Hematopoietic multipotent progenitor cell treated with erythropoietin and hydrocortisone succinate and interleukin-3 and kit ligand, for 17 days (in vitro differentiated cells): ENCODE measurements at regions not wholly inside any gene's neighbourhood (a gene's known extent, or its start where the extent isn't known, plus 50 kb on each side); places are given as distances from the start of the nearest gene placed in this dataset.
A peak's percentile ranks its signal among the peaks of the same experiment; 100 is the strongest.
"Not testable (repeated sequence)": the region's sequence is repeated elsewhere in the genome, so short reads cannot be mapped to it uniquely, and the experiment has no call there.

Experiments
- DNase-seq: peaks from one replicate; pipeline ENCODE4 v3.0.0-alpha.2; 2015; ENCODE audit warnings: low spot score

DNA sequence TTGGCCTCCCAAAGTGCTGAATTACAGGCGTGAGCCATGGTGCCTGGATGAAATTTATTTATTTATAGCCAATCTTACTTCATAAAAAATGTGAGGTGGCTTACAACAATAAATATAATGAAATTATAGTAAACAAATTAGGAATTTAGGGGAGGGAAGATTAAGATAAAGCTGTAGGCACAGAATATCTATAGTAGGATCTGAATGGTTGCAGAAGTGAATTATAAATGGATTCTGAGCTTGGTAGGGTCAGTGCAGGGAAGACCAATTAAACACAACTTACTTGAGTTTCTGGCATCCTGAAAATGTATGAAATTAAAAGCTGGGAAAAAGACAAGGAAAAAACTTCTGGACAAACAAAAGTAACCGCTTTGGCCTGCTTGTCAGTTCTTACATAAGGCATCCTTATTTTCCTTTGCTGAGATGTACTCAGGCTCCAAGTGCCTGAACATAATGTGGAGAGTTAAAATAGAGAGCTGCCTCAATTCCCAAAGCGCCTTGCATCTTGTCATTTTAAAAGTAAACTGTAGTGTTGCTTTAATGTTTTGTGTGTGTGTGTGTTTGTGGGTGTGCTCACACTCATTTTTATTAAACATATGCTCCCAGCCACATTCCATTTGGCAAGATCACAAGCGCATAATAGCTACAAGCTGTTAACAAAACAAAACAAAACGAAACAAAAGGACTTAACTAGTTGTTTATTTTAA lies 247.3 kb downstream of the S1PR1 start:
- no peak for DNase-seq

DNA sequence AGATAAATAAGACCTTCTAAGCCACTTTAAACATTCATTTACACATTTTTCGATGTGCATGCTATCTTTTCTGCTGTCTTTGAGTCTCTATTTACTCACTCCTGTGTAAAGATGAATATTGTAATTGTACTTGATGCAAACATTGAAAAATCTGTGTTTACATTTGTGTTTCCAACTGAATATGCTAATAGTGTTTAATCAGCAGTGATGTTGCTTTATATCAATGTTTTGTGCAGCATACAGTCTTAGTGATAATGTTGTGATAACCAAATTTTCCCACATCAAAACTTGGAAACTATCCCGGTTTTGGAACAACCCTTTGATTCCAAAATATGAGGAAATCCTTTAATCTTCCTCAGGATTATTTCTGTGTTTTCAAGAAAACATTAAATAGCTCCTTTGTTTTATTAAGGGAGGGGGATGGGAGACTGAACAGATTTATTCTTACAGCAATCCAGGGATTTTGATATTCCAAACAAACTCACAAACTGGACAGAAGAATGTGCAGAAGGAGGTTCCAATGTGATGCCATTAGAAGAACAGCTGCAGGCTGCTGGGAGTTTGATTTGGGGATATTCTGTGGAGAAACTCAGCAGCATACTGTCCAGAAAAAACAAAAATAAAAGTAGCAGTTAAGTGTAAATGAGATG lies 248.0 kb downstream of the S1PR1 start:
- DNase-seq, result no peak

DNA sequence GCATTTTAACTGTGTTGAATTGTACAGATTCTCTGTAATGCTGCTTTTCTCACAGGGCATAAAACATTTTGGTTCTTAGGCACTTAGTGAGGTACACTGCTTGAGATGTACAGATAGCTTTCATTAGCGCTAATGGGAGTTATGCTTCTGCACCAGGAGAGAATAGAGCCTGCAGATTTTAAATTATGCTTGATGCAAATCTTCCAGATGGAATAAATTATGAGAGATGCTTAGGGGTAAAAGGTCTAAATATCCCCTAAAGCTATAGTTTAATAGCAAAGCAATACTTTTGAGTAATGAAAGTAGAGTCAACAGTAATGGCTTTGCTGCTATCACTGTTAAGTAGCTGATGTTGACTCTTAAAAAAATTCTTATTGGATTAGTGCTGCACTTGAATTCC lies 248.9 kb downstream of the S1PR1 start:
- DNase-seq, result no peak

DNA sequence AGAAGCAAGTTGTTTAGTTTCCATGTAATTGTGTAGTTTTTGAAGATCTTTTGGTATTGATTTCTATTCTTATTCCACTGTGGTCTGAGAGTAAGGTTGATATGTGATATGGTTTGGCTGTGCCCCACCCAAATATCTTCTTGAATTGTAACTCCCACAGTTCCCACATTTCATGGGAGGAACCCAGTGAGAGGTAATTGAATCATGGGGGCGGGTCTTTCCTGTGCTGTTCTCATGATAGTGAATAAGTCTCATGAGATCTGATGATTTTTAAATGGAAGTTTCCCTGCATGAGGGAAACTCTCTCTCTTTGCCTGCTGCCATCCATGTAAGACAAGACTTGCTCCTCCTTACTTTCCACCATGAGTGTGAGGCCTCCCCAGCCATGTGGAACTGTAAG lies 255.3 kb downstream of the S1PR1 start:
- not testable (repeated sequence) for DNase-seq

DNA sequence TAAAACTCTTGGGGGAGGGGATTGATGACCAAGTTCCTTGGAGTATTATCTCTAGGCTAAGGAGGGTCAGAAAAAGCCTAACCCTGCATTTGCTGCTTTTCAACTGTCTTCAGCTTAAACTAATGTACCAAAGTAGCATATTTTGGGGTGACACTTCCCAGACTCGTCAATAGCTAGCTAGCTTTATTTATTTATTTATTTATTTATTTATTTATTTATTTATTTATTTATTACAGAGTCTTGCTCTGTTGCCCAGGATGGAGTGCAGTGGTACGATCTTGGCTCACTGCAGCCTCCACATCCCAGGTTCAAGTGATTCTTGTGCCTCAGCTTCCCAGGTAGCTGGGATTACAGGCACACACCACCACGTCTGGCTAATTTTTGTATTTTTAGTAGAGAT lies 257.1 kb downstream of the S1PR1 start:
- DNase-seq, result not testable (repeated sequence)

DNA sequence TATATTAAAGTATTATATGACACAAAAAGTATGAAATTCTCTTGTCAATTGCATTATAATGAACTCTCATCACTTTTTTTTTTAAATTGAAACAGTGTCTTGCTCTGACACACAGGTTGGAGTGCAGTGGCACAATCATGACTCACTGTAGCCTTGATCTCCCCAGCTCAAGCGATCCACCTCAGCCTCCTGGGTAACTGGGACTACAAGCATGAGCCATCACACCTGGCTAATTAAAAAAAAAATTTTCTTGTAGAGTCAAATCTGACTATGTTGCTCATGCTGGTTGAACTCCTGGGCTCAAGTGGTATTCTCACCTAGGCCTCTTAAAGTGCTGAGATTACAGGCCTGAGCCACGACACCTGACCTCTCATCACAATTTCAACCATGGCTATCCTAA lies 259.3 kb downstream of the S1PR1 start:
- DNase-seq, result no peak

DNA sequence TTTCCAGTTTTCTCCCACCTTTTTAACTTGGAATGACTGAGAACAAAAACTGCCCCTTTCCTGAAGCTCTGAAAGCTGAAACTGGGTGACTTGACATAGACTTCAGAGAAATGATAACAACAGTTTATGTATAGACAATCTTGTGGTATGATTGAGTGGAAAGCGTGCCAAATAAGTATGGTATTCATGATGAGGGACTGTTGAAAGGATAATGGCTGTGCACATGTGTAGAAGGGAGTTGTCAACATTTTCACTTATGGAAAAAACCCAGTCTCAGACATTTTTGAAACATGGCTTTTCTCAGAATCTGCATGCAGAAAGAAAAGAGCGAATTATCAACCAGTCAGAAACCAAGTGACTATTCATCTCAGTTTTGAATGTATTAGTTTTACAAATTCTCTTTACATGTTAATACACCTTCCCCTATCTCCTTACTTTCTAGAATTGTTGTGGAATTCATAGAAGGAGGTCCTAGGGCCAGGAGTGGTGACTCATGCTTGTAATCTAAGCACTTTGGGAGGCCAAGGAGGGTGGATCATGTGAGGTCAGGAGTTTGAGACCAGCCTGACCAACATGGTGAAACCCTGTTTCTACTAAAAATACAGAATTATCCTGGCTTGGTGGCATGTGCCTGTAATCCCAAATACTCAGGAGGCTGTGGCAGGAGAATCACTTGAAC lies 261.2 kb downstream of the S1PR1 start:
- no peak for DNase-seq

DNA sequence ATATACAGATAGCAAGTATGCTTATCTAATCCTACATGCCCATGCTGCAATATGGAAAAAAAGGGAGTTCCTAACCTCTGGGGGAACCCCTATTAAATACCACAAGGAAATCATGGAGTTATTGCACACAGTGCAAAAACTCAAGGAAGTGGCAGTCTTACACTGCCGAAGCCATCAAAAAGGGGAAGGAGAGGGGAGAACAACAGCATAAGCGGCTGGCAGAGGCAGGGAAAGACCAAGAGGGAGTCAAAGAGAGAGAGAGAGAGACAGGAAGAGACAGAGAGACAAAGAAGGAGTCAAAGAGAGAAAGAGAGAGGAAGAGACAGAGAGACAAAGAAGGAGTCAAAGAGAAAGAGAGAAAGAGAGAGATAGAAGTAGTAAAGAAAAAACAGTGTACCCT lies 267.3 kb downstream of the S1PR1 start:
- not testable (repeated sequence) for DNase-seq

DNA sequence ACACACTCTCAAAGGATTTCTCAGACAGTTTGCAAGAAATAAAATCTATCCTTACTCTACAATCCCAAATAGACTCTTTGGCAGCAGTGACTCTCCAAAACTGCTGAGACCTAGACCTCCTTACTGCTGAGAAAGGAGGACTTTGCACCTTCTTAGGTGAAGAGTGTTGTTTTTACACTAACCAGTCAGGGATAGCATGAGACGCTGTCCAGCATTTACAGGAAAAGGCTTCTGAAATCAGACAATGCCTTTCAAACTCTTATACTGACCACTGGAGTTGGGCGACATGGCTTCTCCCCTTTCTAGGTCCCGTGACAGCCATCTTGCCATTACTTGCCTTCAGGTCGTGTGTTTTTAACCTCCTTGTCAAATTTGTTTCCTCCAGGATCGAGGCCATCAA lies 268.4 kb downstream of the S1PR1 start:
- not testable (repeated sequence) for DNase-seq

DNA sequence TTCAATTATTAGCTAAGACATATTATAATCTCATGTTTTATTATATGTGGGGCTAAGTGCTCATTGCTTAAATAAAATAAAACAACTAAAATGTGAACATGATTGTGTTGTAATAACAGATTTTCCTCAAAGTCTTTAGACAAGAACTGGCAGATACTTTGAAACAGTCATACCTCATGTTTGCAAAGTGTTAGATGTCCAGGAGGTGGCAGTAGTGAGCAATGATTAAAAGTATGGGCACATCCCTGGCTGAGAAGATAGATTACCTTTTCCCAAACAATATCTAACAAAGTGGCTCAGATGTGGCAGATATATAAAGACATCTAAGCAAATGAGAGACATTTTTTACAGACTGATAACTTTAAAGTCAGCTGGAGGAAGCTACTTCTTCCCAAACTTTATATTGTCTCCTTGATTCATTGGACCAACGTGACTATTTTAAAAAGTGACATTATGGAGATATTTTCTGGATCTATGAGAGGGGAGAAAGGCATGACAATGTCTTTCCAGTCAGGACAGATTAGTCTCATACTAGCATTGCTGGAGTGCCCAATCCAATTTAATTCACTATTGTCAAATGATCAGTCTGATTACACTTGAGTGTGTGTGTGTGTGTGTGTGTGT lies 269.8 kb downstream of the S1PR1 start:
- DNase-seq, result peak; percentile 59

DNA sequence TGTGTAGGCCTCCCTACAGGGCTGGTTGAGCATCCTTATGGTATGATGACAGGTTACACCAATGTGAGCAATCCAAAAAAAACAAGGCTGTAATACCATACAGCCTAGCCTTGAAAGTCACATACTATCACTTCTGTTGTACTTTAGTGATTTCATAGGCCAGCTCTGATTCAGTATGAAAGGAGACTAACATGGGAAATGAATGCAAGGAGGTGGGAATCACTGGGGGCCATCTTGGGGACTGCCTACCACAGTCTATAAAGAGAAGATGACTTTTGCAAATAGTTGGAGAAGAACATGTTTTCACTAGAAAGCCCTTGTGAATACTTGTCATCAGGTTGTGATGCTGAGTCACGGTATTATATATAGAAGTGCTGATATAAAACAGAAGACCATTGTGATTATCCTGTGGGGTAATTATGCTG lies 270.7 kb downstream of the S1PR1 start:
- DNase-seq, result no peak

DNA sequence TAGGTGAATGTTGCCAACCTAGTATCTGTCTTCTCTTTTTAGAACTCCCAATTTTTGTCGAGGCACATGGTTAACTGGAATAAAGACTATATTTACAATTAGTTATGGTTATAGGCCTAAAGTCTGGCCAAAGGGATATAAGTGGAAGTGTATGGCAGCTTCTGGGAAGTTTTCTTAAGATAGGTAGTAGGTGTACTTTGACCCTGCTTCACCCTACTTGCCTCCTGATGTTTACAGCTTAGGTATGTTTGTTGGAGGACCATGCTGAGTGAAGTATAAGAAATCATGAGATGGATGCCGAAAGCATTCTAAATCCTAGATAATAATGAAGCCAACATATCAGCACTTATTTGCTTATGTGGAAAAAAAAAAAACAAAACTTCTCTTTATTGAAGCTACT lies 272.1 kb downstream of the S1PR1 start:
- no peak for DNase-seq

DNA sequence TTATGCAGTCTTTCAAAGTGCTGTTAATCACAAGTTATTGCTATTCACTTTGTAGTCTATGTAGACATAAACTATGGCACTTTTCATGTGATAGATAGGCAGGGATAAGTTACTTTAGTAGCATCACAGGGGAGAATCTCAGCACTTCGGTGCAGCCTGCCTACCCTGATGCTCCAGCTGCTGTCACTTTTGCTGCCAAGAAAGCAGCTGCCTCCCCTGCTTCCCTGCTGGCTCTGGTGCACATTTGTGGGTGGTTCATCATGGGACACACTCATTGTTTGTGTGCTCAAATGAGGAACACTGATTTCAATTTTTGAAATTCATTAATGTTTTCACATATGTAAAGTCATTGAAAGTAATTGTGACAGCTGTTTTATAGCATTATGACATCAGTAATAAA lies 272.6 kb downstream of the S1PR1 start:
- DNase-seq, result no peak

DNA sequence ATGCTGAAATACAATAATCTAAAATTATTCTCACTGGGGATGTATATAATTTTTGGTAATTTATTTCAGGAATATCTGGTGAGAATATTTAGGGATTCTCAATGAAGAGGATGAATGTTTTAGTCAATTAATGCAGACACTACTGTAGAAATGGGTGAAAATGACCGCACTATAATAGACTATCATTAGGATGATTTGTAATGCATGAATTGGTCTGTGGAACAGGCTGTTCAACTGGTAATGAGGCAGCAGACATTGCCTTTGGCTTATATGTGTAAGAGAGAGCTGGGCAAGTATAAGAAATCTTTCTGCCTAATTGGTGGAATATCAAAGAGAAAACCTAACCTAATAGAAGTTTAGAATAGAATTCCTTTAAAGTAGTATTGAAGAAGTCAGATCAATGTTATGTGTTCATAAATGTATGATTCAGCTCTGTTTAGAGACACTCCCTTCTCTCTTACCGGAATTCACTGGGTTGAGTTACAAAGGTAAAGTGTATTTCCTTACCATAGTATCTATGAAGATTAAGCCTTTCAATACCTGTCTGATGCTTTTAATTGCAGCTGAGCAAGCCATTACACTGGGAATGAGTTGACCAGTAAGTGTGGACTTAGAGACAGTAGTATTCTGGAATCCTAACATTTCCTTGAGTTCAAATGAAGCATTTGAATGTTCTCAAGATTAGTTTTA lies 274.5 kb downstream of the S1PR1 start:
- no peak for DNase-seq

DNA sequence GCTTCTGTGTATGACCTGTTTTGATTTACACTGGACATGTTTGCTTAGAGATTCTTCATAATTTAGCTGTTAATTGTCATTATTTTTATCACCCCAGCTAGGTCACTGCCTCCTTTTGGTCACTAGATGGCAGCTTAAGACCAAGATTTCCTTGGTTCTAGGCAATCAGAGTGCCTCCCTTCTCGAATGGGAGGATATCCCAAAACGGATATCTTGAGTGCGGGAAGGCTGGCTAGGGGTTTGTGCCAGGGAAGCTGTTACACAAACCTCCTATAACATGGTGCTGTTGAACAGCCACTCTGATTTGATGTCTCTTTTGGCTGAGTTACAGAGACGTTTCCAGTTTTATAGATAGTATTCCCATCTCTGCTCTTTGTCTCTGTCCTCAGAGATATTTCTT lies 283.5 kb downstream of the S1PR1 start:
- no peak for DNase-seq

DNA sequence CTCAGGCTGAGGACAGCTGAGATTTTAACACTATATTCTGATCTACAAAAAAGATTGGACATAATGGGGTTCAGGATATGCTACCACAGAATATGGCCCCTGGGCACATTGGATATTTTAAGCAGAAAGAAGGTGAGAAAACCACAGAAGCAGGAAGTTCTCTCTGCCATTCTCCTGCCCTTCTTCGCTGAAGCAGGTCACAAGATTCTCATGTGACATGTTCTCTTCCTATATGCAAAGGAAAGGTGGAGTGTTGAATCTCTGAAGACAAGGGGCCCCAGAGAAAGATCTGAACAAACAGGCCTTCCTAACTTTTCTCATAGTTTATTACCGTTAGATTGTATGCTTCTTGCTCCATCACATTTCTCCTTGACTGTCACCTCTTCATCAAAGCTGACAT lies 285.7 kb downstream of the S1PR1 start:
- no peak for DNase-seq

DNA sequence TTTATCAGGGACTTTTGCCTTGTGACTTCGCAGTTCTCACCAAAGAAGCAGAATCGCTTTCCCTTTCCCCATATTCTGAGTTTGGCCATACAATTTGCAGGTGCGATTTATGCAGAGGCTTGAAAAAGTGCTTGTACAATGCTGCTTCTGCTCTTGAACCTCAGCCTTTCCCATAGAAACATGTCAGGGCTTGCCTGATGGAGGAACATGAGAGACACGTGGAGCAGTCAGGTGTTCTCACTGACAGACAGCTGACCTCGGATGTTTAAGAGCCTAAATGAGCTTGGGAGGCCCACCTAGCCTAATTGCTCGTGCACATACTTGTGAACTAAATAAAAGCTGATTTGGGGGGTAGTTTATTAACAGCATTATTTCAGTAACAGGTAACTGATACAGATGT lies 290.0 kb downstream of the S1PR1 start:
- DNase-seq, result no peak

DNA sequence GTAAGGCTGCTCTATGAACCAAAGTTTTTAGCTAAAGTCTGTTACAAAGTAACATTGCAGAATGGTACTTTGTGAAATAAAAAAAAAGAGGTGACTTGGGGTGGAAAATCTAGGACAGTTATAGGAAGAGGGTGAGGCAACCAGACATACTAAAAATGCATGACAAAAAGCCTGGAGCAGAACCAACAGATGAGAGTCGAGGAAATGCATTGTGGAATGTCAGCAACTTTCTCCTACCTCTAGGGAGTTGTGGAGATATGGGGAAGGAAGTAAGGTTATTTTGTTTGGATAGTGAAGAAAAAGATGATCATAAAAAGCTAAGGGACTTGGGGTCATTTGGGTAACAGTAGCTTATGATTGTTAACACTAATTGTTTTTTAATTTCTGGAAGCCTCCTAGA lies 295.6 kb downstream of the S1PR1 start:
- DNase-seq, result no peak

DNA sequence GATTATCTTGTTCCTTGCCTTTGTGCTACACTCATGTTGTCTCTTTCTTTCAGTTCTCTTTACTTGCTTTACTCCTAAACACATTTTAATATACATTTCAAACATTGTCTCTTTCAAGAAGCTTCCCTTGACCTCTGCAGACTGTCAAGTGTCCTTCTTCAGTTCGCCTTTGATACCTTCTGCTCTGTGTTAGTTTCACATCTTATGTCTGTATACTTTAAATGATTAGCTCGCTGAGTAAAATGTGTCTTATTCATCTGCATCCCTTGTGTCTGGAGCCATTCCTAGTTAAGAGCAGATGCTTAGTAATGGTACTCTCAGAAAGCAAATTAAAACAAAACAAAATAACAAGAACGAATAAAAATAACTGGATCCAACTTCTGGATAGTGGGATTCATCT lies 303.3 kb downstream of the S1PR1 start:
- DNase-seq, result no peak

DNA sequence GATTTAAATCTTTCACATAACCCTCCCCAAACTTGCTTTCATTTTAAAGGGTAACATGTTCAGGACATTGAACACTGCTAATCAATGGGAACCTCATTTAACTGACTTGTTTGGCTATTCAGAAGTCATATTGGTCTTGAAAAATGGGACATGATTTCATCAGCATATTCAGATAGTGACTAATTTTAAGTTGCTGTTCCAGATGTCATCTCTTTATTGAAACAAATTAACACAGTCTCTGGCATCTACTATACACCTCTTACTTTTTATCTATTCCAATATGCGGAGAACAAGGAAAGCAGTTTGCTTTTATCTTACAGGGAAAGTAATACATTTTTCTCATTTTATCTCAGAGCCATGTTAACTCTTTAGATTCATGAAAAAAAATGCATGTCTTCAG lies 310.1 kb downstream of the S1PR1 start:
- DNase-seq, result no peak

DNA sequence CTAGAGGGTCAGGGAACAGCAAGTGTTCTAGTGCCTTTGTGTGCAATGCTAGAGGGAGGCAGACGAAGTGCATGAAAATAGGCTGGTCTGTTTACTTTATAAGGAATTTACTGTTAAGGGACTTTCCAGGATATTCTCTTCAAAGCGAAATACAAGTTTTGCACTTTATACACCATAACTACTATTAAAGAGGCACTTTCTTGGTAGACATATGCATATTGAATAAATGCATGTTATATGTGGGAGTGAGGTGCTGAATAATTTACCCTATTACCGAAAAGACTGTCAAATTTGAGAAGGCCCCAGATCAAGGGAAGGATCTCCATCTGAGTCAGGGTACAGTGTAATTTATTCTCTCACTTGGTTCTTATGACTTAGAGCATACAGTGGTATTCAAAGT lies 310.5 kb downstream of the S1PR1 start:
- DNase-seq, result no peak

DNA sequence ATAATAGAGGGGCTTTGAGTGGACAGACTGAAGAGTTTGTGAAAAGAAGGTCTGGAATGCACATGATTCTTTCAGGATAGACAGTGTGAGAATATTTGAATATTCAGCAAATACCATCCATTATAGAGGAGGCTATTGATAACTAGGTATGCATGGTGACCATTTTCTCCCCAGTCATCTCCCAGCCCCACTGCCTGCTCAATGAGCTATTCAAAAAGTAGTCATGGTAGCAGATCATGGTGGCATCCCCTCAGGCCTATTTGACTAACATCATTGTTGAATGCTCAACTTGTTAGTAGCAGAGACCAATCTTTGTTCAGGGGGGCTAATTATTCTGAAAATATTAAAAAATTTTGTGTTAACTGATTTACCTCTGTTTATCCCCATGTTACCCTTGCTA lies 311.6 kb downstream of the S1PR1 start:
- no peak for DNase-seq
